Upper lobe of right lung (tissue), 1 donor: ENCODE measurements at regions not wholly inside any gene's neighbourhood (a gene's known extent, or its start where the extent isn't known, plus 50 kb on each side); places are given as distances from the start of the nearest gene placed in this dataset.

Experiments
- ATAC-seq: fragments of 200-7000 bp; cut with Tn5 transposase; one replicate; pipeline ENCODE4 v1.9.1; 2020; ENCODE audit warnings: mild to moderate bottlenecking, moderate library complexity
- DNase-seq: peaks from one replicate; pipeline ENCODE4 v3.0.0-alpha.2; 2020
- H3K27ac ChIP-seq: fragments of 200-600 bp; one replicate; pipeline ENCODE4 v1.8.0; 2022
- H3K27me3 ChIP-seq: fragments of 200-600 bp; one replicate; pipeline ENCODE4 v1.8.0; 2022; ENCODE audit warnings: mild to moderate bottlenecking
- H3K36me3 ChIP-seq: fragments of 200-600 bp; one replicate; pipeline ENCODE4 v1.8.0; 2022
- H3K4me1 ChIP-seq: fragments of 200-600 bp; one replicate; pipeline ENCODE4 v1.8.0; 2022
- H3K4me3 ChIP-seq: fragments of 200-600 bp; one replicate; pipeline ENCODE4 v1.8.0; 2022; ENCODE audit warnings: mild to moderate bottlenecking
- H3K9me3 ChIP-seq: fragments of 200-600 bp; one replicate; pipeline ENCODE4 v1.8.0; 2022
- CTCF ChIP-seq: fragments of 200-600 bp; IDR thresholded peaks from one replicate; pipeline ENCODE4 v1.8.0; 2022; ENCODE audit warnings: antibody characterized with exemption
- intact Hi-C: fragments of 100-400 bp; cut with DNase I; formaldehyde crosslinking; loops from one replicate; pipeline ENCODE4 v1.11.0; 2022
- donor health status: DM: no; HTN: yes; CAD: no; lungs with severe emphysema.

- ATAC-seq: no peak
- intact Hi-C loops: no loop called here
- peaks cover 6% of the 10 kb centered on the region for H3K4me1 ChIP-seq
- TF ChIP-seq CTCF: no peak
- H3K4me3 ChIP-seq: no peak overlapping the region
- no peaks in the 10 kb centered on the region for H3K36me3 ChIP-seq
- no peak overlapping the region for H3K27ac ChIP-seq
- no peaks in the 10 kb centered on the region for H3K27me3 ChIP-seq
- DNase-seq: no peak
- H3K9me3 ChIP-seq: no peaks in the 10 kb centered on the region
Measured at GRCh38 chr6:150456466-150456865, 87.7 kb downstream of the IYD start.

- DNase-seq (no peak), ATAC-seq (no peak)
- Histone ChIP-seq H3K4me1 (peaks cover 3% of the 10 kb centered on the region), H3K27me3 (no peaks in the 10 kb centered on the region), H3K9me3 (no peaks in the 10 kb centered on the region), H3K36me3 (no peaks in the 10 kb centered on the region), H3K27ac (no peak overlapping the region), H3K4me3 (no peak overlapping the region)
- TF ChIP-seq CTCF: no peak
- intact Hi-C loops: no loop called here
Measured at GRCh38 chr6:150456902-150457643, 88.3 kb downstream of the IYD start.

GRCh38 chr6:150458579-150458978, 89.8 kb downstream of the IYD start:
- Histone ChIP-seq H3K36me3 (no peaks in the 10 kb centered on the region), H3K27me3 (no peaks in the 10 kb centered on the region), H3K9me3 (no peaks in the 10 kb centered on the region), H3K4me1 (no peaks in the 10 kb centered on the region), H3K27ac (no peak overlapping the region), H3K4me3 (no peak overlapping the region)
- ATAC-seq: no peak
- no peak for TF ChIP-seq CTCF
- intact Hi-C loops: no loop called here
- DNase-seq: no peak

- Histone ChIP-seq H3K9me3 (no peaks in the 10 kb centered on the region), H3K4me1 (no peaks in the 10 kb centered on the region), H3K27ac (no peak overlapping the region), H3K36me3 (no peaks in the 10 kb centered on the region), H3K27me3 (no peaks in the 10 kb centered on the region), H3K4me3 (no peak overlapping the region)
- intact Hi-C loops: no loop called here
- TF ChIP-seq CTCF: no peak
- DNase-seq (no peak), ATAC-seq (no peak)
Measured at GRCh38 chr6:150463852-150464251, 95.0 kb downstream of the IYD start.

- intact Hi-C loops: no loop called here
- Histone ChIP-seq H3K27me3 (no peaks in the 10 kb centered on the region), H3K4me3 (no peak overlapping the region), H3K36me3 (no peaks in the 10 kb centered on the region), H3K4me1 (no peaks in the 10 kb centered on the region), H3K27ac (no peak overlapping the region), H3K9me3 (no peaks in the 10 kb centered on the region)
- no peak for TF ChIP-seq CTCF
- DNase-seq (no peak), ATAC-seq (no peak)
Measured at GRCh38 chr6:150464966-150465365, 96.2 kb downstream of the IYD start.

- intact Hi-C loops: no loop called here
- H3K9me3 ChIP-seq: no peaks in the 10 kb centered on the region
- no peaks in the 10 kb centered on the region for H3K4me1 ChIP-seq
- no peaks in the 10 kb centered on the region for H3K27me3 ChIP-seq
- ATAC-seq (no peak), DNase-seq (no peak)
- no peak overlapping the region for H3K27ac ChIP-seq
- no peak overlapping the region for H3K4me3 ChIP-seq
- TF ChIP-seq CTCF: no peak
- H3K36me3 ChIP-seq: no peaks in the 10 kb centered on the region
Measured at GRCh38 chr6:150465610-150466009, 96.8 kb downstream of the IYD start.
